Bronchial epithelial cell (primary cell): ENCODE measurements at regions not wholly inside any gene's neighbourhood (a gene's known extent, or its start where the extent isn't known, plus 50 kb on each side); places are given as distances from the start of the nearest gene placed in this dataset.

Experiments
- DNase-seq: peaks from one replicate; pipeline ENCODE4 v3.0.0-alpha.2; 2010; ENCODE audit warnings: low read depth
- FAIRE-seq: peaks from 2 replicates; lab custom pipeline; 2011; peaks lifted over from hg19 to GRCh38; lab: Jason Lieb, UNC
- H3K27me3 ChIP-seq: 2 replicates; pipeline ENCODE4 v1.5.1; 2011; ENCODE audit warnings: low read length; ENCODE audit not compliant: control insufficient read depth, insufficient read depth
- H3K36me3 ChIP-seq: 2 replicates; pipeline ENCODE4 v1.5.1; 2011; ENCODE audit warnings: low read length; ENCODE audit not compliant: control insufficient read depth, insufficient read depth
- H3K4me3 ChIP-seq: 2 replicates; pipeline ENCODE4 v1.5.1; 2011; ENCODE audit warnings: mild to moderate bottlenecking, low read depth, low read length, control low read depth
- TF ChIP-seq, protein P1 (sequence below): IDR thresholded peaks from 2 replicates; pipeline ENCODE4 v1.5.1; 2011; ENCODE audit warnings: mild to moderate bottlenecking, moderate library complexity, low read length, control low read depth, inconsistent platforms; ENCODE audit not compliant: insufficient read depth, severe bottlenecking

DNA sequence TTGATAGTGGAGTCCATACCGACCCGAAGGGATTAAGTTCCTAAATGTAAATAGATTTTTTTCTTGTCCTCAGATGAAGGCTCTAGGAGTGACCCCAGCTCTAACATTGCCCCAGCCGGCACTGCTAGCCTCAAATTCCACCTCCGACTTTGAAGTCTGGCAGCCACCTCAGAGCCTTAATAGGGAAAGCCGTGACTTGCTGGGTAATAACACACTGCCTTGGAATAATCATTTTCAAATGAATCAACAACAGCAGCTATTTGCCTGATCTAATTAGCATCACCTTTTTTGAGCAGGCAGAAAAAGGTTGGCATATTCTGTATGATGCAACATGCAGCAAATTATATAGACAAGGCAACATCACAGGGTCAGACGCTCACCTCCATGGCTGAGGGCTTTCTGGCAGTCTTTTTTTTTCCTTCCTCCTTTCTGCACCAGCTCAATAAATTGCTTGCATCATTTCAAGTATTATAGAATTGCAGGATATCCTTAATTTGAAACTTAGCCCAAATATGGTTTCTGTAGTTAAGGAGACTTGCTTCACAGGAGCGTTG lies 276.5 kb upstream of the ATP5MC3 start:
- TF ChIP-seq, protein P1, sequence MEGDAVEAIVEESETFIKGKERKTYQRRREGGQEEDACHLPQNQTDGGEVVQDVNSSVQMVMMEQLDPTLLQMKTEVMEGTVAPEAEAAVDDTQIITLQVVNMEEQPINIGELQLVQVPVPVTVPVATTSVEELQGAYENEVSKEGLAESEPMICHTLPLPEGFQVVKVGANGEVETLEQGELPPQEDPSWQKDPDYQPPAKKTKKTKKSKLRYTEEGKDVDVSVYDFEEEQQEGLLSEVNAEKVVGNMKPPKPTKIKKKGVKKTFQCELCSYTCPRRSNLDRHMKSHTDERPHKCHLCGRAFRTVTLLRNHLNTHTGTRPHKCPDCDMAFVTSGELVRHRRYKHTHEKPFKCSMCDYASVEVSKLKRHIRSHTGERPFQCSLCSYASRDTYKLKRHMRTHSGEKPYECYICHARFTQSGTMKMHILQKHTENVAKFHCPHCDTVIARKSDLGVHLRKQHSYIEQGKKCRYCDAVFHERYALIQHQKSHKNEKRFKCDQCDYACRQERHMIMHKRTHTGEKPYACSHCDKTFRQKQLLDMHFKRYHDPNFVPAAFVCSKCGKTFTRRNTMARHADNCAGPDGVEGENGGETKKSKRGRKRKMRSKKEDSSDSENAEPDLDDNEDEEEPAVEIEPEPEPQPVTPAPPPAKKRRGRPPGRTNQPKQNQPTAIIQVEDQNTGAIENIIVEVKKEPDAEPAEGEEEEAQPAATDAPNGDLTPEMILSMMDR = no peak
- Histone ChIP-seq H3K4me3 (no peak overlapping the region), H3K27me3 (no peaks in the 10 kb centered on the region), H3K36me3 (no peaks in the 10 kb centered on the region)
- no peak for FAIRE-seq
- DNase-seq = no peak

DNA sequence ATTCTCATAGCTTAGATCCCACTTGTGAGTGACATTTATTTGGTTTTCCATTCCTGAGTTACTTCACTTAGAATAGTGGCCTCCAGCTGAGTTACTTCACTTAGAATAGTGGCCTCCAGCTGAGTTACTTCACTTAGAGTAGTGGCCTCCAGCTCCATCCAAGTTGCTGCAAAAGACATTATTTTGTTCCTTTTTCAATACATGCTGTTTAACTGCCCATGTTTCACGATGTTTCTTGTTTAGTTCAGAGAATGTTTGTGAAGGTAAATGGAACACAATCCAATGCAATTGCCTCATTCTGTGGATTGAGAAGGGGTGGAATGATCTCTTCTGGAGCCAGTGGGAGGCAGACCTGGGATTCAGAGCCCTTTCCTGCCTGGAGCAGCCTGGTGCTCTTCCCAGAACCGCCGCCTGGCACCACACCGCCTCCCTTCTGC lies 273.5 kb upstream of the ATP5MC3 start:
- H3K27me3 ChIP-seq = no peaks in the 10 kb centered on the region
- DNase-seq (no peak), FAIRE-seq (no peak)
- TF ChIP-seq, protein P1 = no peak
- H3K36me3 ChIP-seq = no peaks in the 10 kb centered on the region
- H3K4me3 ChIP-seq = no peak overlapping the region

- TF ChIP-seq, protein P1 = no peak
- no peak overlapping the region for H3K4me3 ChIP-seq
Measured at GRCh38 chr2:175450029-175450760, 268.7 kb upstream of the ATP5MC3 start.

GRCh38 chr2:175449616-175450015 lies 268.1 kb upstream of the ATP5MC3 start:
- TF ChIP-seq, protein P1 = no peak
- DNase-seq (no peak), FAIRE-seq (no peak)
- Histone ChIP-seq H3K27me3 (no peaks in the 10 kb centered on the region), H3K36me3 (no peaks in the 10 kb centered on the region), H3K4me3 (no peak overlapping the region)

More at GRCh38 chr2:175450029-175450760, 268.7 kb upstream of the ATP5MC3 start:
- Histone ChIP-seq H3K36me3 (no peaks in the 10 kb centered on the region), H3K27me3 (no peaks in the 10 kb centered on the region)
- FAIRE-seq (no peak), DNase-seq (no peak)

GRCh38 chr2:175446201-175446600 lies 264.7 kb upstream of the ATP5MC3 start:
- Histone ChIP-seq H3K4me3 (no peak overlapping the region), H3K36me3 (no peaks in the 10 kb centered on the region), H3K27me3 (no peaks in the 10 kb centered on the region)
- FAIRE-seq (no peak), DNase-seq (no peak)
- TF ChIP-seq, protein P1 = no peak

GRCh38 chr2:175445281-175445680 lies 263.8 kb upstream of the ATP5MC3 start:
- TF ChIP-seq, protein P1 = no peak
- FAIRE-seq (no peak), DNase-seq (no peak)
- H3K36me3 ChIP-seq = no peaks in the 10 kb centered on the region
- H3K27me3 ChIP-seq = no peaks in the 10 kb centered on the region
- no peak overlapping the region for H3K4me3 ChIP-seq
